ENCODE measurements at regions not wholly inside any gene's neighbourhood (a gene's known extent, or its start where the extent isn't known, plus 50 kb on each side); places are given as distances from the start of the nearest gene placed in this dataset.
"Not testable (repeated sequence)": the region's sequence is repeated elsewhere in the genome, so short reads cannot be mapped to it uniquely, and the experiment has no call there.

DNA sequence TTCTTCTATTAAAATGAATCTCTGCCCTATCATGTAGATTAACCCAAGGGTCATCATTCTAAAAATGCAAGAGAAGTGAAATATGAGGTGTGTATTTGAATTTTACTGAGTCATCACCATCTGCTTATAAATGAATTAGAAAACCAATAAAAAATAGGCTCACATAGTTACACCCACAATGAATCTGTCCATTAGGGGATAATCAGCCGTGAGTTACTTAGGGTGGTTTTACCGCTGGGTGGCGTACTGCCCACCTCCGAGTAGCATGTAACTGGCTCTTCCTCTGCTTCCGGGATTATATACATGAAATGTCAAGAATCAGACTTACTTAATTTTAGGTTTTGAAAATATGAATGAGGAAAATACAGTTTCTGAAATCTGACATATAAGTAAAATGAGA, 332.9 kb upstream of the CCNG1 start:
- no peak for DNase-seq (ENCODE audit: low spot score in 2 of 2)

DNA sequence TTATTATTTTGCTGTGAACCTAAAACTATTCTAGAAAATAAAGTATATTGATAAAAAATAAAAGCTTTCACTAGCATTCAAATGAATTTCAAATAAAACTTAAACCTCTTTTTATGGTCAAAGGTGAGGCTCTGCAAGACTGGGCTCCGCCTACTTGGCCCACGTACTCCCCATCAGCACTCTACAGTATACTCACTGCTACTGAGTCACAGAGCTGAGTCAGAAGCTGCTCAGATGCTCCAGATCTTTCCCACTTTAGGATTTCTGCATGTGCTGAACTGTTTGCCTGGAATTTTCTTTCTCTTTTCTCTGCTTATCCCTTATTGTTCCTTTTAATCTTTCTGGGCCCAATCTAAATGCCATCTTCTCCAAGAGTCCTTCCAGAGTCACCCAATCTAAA, 331.9 kb upstream of the CCNG1 start:
- FAIRE-seq (no peak), DNase-seq (ENCODE audit: low spot score in 2 of 2) (no peak)

More for the DNA sequence above, 332.9 kb upstream of the CCNG1 start:
- no peak for FAIRE-seq

DNA sequence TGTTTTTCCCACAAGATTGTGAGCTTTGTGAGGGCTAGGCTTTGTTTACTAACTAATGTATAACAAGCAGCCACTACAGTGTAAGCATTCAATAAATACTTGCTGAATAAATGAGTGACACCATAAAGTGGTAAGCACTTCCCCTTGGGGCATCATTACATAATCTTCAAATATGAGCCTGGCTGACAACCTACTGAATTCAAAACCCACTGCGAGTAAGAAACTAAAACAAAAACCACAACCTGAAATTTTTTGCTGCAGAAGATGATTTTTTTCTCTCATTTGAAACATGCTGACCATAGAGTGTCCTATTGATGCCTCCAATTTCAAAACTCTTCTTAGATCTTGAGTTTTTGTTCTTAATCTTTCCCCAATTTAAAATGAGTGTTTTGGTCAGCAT, 331.3 kb upstream of the CCNG1 start:
- DNase-seq (ENCODE audit: low spot score in 2 of 2) (no peak), FAIRE-seq (no peak)

DNA sequence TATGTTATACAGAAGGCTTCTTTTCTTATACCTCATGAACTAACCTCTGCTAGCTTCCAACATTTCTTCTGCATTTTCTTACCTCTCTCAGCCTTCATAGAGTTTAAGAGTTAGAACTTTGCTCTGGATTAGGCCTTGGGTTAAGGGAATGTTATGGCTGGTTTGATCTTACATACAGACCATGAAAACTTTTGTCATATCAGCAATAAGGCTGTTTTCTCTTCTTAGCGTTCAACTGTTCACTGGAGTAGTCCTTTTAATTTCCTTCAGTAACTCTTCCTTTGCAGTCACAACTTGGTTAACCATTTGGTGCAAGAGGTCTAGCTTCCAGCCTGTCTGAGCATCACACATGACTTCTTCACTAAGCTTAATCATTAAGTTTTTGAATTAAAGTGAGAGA, 329.0 kb upstream of the CCNG1 start:
- FAIRE-seq (no peak), DNase-seq (ENCODE audit: low spot score in 2 of 2) (no peak)

DNA sequence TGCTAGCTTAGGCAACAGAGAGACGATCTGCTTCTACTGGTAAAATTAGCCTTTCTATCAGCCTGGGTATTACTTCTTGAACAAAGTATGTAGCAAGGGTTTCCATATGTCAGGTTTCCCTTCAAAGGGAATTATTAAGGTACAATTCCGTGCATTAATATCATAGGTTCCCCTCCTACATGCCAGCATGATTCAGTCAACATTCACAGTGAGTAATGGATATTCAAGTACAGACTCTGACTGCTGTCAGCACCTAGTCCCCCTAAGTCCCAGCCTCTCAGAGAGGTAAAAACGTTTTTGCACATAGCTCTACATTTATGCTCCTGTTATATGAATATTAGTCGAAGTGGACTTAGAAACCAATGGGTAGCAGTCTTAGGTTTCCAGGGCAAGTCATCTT, 322.4 kb upstream of the CCNG1 start:
- FAIRE-seq (no peak), DNase-seq (ENCODE audit: low spot score in 2 of 2) (no peak)

DNA sequence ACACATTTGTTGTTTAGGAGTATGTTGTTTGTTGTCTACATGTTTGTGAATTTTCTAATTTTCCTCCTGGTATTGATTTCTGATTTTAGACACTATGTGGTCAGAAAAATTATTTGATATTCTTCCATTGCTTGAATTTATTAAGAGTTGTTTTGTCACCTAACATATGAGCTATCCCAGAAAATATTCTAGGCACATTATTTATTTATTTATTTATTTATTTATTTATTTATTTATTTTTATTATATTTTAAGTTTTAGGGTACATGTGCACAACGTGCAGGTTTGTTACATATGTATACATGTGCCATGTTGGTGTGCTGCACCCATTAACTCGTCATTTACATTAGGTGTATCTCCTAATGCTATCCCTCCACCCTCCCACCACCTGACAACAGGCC, 320.8 kb upstream of the CCNG1 start:
- peak; percentile 43 for FAIRE-seq
- DNase-seq (ENCODE audit: low spot score in 2 of 2): not testable (repeated sequence)

DNA sequence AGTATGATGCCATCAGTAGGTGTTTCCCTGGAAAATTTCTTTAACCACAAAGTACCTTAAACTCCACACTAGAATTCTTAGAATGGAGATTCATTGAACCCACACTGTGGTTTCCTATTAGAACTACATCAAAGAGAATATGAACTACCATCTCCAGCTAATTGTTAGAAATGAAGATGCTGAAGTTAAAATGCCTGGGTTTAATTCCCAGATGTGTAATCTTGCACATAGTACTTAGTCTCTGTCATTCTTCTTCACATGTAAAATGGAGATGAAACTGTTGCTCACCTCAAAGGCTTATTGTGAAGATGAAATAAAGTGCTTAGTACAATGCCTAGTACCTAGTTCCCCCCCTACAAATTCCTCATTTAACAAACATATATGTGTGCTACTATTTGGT, 303.3 kb upstream of the CCNG1 start:
- DNase-seq (ENCODE audit: low spot score in 2 of 2): no peak
- no peak for FAIRE-seq

DNA sequence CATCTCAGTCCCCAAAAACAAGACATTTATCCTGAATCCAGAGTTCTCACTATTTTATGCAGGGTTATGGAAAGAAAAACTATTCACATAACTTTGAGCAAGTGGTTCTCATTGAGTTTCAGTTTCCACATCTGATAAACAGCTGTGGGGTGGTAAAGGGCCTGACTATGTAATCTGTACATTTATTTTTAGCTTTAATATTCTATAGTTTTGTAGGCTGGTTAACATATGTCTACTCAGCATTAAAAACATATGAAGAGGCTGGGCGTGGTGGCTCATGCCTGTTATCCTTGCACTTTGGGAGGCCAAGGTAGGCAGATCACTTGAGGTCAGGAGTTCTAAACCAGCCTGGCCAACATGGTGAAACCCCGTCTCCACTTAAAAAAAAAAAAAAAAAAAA, 301.5 kb upstream of the CCNG1 start:
- no peak for FAIRE-seq
- DNase-seq (ENCODE audit: low spot score in 2 of 2): no peak

DNA sequence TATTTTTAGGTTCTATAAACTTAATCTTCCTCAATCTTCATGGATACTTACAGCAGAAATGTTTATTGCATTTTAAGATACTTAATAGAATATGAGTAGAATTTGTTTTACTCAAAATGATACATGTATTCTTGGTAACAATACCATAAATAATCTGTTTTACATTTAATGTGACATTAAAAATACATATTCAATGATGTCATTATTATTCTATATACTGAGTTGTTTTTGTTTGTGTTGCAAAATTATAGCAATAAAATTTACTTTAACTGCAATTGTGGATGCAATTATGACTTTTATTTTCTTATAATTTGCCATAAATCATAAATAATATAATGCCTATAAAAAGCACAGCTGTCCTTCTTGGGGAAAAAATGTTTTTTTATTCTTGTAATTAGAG, 275.9 kb upstream of the CCNG1 start:
- FAIRE-seq: no peak

DNA sequence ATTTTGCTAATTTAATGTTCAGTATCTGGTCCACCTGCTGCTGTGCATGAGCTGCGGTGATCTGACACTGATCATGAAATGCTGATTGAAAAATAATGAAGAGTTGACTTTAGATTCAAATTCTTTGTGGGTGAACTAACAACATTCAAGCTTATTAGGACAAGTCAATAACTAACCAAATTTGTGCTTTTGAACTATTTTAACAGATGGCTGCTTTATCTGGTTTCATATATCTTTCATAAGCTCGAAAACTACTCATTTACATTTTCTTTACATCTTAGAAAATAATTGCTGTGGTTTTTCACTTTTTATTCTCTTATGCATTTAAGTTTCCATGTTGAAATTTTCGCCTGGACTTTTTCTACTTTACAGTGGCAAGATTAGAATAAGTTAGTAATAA, 274.8 kb upstream of the CCNG1 start:
- DNase-seq (ENCODE audit: low spot score in 2 of 2) (no peak), FAIRE-seq (no peak)

More for the DNA sequence above, 275.9 kb upstream of the CCNG1 start:
- no peak for DNase-seq (ENCODE audit: low spot score in 2 of 2)

DNA sequence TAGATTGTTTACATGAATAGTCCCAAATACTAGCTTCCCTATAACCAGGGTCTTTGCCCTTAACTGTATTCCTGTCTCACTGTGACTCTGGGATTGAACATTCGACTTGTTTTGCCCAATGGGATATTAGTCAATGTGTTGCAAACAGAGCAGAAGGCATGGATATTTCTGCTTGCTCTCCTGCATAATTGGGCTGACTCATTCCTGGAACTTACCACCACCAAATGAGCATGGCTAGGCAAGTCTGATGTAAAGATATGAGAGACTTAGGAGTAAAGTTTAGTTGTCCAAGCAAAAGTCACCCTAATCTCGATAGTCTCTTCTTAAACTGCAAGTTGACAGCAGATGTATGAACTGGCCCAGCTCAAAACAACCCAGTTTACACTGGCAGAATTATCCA, 273.5 kb upstream of the CCNG1 start:
- no peak for FAIRE-seq
- DNase-seq (ENCODE audit: low spot score in 2 of 2): no peak

DNA sequence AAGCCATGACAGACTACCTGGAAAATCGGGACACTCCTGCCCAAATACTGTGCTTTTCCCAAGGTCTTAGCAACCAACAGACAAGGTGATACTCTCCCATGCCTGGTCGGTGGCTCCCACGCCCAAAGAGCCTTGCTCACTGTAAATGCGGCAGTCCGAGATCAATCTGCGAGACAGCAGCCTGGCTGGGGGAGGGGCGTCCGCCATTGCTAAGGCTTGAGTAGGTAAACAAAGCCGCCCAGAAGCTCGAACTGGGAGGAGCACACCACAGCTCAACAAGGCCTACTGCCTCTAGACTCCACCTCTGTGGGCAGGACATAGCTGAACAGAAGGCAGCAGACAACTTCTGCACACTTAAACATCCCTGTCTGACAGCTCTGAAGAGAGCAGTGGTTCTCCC, 272.1 kb upstream of the CCNG1 start:
- DNase-seq (ENCODE audit: low spot score in 2 of 2): no peak
- no peak for FAIRE-seq

DNA sequence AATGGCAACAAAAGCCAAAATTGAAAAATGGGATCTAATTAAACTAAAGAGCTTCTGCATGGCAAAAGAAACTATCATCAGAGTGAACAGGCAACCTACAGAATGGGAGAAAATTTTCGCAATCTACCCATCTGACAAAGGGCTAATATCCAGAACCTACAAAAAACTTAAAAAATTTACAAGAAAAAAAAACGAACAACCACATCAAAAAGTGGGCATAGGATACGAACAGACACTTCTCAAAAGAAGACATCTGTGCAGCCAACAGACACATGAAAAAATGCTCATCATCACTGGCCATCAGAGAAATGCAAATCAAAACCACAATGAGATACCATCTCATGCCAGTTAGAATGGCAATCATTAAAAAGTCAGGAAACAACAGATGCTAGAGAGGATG, 267.2 kb upstream of the CCNG1 start:
- FAIRE-seq; DNase-seq (ENCODE audit: low spot score in 2 of 2): not testable (repeated sequence)

DNA sequence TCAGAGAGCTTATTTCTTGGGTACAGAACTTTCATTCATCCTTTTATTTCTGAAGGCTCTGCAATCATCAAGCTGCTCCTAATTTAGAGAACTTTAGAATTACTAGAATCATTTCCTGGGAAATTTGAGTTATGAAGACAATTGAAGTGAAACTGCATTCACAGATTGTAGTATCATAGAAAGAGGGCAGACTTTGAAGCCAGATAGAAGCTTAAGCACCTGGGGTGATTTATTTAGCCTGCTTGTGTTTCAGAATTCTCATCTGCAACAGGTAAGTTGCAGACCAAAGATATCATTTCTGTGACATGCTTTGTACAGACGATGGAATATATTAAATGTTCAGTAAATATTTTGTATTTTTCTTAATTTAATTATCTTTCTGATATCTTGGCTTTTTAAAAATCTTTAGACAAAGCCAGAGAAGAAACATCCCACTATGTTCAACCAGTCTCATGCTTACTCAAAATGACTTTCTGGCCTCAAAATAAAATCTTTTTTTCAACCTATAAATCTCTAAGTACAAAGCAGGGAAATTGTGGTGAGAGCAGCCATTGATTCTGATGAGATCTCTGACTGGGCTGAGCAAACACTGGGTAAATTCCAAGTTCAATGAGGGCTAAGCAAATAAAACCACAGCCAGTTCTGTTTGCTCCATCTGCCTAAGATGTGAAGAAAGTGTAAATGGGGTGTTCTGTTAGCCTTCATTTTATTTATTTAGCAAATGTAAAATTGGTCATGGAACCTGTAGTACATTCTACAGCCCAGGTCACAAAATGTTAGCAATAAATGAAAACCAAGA, 264.7 kb upstream of the CCNG1 start:
- no peak for FAIRE-seq
- DNase-seq (ENCODE audit: low spot score in 2 of 2): no peak

DNA sequence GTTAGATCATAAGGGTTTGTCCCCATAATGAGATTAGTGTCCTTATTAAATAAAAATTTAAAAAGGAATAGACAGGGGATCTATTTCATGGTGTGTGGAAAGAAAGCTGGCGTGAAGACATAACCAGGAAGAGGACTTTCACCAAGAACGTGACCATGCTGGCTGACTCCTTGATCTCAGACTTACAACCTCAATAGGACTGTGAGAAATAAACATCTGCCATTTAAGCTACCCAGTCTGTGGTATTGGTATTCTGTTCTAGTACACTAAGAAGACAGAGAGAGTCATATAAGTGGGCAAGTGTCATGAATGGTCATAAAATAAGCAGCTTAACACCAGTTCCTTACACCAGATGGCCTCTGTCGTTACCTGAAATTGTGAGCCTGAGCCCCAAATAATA, 259.4 kb upstream of the CCNG1 start:
- FAIRE-seq (no peak), DNase-seq (ENCODE audit: low spot score in 2 of 2) (no peak)

DNA sequence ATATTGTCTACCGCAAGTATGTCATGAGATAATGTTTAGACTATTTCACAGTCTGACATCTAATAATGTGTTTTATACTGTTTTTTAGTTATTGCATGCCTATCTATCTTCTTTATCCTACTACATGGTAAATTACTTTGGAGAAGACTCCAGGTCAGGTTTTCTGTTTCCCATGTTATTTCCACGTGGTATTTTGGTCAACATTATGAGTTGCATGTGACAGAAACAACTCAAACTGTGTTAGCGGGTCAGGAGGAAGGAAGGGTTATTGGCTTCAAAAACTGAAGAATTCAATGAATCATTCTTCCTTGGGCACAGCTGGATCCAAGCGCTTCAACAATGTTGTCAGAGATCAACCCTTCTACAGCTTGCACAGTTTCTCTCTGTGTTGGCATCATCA, 252.1 kb upstream of the CCNG1 start:
- FAIRE-seq (no peak), DNase-seq (ENCODE audit: low spot score in 2 of 2) (no peak)

DNA sequence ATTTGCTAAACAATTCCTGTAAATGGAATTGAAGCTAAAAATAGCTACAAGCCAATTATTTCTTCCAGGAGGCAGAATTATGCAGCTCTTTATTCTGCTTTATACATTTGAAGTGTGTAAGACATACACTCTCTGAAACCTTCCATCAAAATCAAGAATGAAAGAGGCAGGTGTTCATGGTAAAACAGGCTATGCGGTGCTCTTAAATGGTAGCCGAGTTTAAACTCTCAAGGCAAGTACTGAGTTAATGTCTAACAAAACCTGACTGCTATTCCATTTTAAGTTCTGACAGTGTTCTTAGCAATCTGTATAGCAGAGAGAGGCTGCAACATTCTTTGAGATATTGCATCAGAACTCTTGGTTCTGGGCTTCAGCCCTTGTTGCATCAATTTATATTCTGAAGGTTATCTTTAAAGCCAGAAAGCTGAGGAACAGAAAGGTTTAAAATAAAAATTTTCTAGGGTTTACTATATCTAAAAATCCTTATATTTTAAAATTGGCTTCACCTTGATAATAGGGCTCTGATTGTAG, 248.3 kb upstream of the CCNG1 start:
- FAIRE-seq: no peak
- DNase-seq (ENCODE audit: low spot score in 2 of 2): no peak

DNA sequence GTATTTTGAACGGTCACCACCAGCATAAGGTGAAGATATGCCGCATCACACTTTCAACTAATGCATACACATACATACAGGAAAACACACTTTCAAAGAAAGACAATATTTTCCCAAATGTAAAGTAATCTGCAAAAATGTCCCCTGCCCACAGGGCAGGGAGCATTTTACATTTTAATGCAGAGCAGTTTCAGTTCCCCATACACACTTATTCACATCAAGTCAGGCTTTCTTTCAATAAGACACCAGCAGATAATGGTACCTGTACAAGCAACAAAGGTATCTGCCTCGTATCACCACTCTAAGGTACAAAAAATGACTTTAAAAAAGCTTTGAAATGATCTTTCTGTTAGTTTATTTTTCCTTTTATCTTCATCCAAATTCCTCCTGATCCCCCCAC, 247.1 kb upstream of the CCNG1 start:
- DNase-seq (ENCODE audit: low spot score in 2 of 2) (no peak), FAIRE-seq (no peak)

DNA sequence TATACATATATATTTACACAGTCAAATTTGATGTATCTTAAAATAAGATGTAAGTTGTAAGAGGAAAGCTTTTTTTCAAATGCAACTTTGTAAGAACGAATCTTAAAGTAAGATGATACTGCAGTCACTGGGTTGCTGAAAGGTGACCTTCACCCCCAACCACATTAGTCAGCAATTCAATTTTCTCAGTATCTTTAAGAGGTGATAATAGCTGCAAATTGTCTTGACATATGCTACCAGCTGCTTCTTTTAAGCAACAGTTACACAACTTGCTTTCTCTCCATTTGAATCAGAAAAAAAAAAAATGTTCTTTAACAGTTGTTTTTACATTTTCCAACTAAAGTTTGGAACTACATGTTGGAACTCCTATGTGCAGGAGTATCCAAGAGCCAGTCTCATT, 246.6 kb upstream of the CCNG1 start:
- FAIRE-seq (no peak), DNase-seq (ENCODE audit: low spot score in 2 of 2) (no peak)

DNA sequence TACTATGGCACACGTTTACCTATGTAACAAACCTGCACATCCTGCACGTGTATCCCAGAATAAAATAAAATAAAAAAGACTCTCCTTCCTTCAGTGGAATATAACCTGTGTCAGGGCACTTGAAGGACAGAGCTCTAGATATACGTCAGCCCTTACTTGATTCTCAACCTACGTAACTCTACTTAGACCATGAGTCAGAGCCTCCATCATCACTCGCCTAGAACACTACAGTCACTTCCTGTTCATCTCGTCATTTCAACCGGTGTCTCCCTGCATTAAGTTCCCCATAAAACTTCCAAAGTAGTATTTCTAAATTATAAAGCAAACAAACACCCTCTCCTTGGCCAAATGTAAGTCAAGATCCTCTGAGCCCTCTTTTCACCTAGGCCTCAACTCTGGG, 243.5 kb upstream of the CCNG1 start:
- no peak for DNase-seq (ENCODE audit: low spot score in 2 of 2)
- FAIRE-seq: no peak

DNA sequence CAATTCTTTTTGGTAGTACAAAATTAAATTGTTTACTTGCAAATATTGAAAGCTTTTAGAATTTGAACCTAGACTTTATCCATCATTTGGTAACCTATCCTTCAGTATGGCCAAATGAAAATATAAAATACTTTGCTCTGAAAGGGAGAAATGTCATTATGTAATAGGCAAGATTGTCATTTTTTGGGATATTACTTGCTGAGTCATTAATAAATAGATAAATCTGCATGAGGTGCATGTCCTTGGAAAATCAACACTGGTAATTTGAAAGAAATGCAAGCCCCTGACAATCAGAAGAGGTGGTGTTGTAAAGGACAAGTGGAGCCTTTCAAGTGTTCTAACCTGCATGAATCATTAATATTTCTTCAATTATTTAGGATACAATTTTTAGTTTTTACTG, 231.8 kb upstream of the CCNG1 start:
- FAIRE-seq (no peak), DNase-seq (ENCODE audit: low spot score in 2 of 2) (no peak)

DNA sequence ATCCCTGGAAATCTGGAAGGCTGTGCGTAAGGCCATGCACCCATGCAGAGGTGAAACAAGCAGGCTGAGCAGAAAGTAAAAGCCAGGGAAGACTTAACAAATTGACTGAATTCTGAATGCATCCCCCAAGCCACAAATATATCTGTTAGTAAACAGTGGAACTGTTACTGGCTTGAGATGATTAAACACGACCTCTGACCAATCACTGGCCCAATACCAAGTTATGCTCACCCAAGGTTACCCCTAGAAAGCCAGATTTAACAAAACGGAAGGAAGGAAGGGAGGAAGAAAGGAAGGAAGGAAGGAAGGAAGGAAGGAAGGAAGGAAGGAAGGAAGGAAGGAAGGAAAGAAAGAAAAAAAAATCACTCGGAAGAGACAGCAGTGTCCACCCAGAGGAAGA, 215.8 kb upstream of the CCNG1 start:
- no peak for FAIRE-seq
- DNase-seq (ENCODE audit: low spot score in 2 of 2): no peak

DNA sequence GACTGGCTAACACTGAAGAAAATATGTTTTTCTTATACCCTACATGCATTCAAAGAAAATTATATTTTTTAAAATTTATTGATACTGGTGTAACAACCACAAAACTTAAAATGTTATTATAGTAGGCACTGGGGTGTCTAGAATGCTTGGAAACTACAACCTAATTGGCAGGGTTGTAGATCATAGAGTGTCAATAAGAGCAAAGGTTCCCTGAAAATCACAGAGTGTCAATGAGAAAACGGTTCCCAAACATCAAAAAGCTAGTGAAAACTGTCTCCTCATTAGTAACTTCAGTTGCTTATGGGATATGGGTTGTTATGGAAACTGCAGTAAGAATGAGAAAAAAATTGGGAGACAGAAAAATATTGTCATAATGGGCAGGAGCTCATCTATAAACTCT, 214.4 kb upstream of the CCNG1 start:
- FAIRE-seq: no peak

More for the DNA sequence above, 214.4 kb upstream of the CCNG1 start:
- no peak for DNase-seq (ENCODE audit: low spot score in 2 of 2)

All from frontal cortex (tissue), 3 donors.